Stimulated activated CD8-positive, alpha-beta memory T cell treated with anti-CD3 and anti-CD28 coated beads, Interleukin-2, amount 100 ng/mL, for 1 hour (primary cell): ENCODE measurements at regions not wholly inside any gene's neighbourhood (a gene's known extent, or its start where the extent isn't known, plus 50 kb on each side); places are given as distances from the start of the nearest gene placed in this dataset.

Experiments used
- DNase-seq, 2 donors: peaks; one replicate each; pipeline ENCODE4 v3.0.0-alpha.2; 2020; ENCODE audit warnings: low read depth in 2 of 2

DNA sequence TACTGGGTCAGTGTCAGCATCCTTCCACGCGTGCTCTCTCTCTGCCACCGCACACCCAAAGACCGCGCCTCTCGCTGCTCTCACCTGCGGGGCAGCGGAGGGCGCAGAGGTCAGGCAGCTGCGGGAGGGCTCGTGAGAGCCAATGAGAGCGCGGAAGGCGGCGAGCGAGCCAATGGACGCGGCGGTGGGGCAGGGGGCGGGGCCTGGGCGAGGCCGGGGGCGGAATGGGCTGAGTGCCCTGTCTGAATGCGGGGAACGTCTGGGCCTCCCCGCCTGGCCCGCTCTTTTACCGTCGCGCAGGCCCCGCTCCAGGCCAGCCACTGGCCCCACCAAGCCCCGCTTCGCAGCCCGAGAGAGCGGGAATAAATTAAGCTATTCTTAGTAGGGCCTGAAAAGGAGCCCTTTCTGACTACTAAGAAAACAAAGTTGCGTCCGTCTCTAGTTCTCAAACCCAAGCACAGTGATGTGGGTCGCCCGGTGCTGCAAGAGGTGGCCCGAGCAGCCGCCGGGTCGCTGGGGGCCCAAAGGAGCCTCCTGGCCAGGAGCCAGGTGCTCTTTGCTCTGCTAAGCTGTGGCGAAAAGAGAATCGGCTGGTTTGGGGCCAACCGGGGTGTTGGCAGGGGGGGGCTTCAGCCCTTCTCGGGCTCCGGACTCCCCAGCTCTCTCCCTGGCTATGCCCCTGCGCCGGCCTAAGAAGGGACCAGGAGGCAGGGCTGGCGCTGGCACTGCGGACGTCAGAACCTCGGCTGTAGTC is 81.1 kb upstream of the GLI2 start:
- no peak for DNase-seq

DNA sequence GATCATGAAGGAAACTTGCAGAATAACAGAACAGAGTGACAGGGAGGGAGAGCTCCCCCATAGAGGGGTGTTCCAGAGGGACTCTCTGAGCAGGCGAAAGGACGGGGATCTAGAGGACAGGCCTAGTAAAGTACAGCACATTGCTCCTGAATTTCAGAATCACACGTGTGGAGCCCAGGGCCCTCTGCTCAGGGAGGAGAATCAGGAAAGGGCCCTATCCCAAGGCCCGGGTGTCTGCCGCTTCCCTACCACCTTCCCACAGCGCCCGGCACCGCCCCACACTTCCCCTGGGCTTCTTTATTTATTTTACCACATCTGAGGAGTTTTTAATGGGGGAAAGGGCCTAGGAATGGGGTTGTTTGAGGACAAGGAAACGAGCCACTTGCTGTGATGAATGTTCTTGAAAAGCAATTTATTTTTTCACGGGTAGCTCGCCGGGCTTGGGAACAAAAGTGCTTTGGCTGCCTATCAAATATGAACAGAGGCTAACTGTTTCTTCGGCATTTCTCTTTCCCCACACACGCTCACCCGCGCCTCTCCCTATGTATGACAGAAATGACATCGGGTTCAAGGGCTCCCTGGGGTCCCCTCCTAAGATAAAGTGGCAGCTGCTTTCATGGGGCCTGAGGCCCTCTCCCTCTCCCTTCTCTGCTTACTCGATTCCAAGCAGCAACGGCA is 79.3 kb upstream of the GLI2 start:
- DNase-seq, result no peak

DNA sequence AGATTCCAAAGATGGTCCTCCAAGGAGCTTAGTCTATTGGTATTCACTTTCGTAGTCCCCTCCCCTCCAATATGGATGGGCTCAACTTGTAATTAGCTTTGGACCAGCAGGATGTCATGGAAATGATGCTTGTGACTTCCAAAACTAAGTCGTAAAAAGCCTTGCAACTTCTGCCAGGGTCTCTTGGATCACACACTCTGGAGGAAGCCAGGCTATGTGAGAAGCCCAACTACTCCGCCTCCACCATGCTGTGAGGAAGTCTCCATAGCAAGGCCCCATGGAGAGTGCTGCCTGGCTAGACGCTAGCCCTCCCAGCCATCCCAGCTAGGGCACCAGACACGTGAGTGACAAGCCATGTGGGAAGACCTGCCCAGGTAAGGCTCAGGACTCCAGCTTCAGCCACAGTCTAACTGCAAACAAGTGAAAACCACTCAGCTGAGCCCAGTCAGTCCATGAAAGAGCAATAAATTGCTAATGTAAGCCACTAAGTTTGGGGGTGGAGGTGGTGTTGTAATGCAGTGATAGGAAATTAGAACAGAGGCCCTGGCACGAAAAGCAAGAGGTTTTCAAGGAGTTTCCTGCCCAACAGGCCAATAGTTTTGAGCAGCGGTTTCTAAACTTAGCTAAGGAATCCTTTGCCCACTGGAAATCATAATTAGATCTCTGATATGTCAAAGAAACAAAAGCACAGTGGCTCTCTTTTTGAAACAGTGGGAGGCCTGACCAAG is 77.5 kb upstream of the GLI2 start:
- no peak for DNase-seq

DNA sequence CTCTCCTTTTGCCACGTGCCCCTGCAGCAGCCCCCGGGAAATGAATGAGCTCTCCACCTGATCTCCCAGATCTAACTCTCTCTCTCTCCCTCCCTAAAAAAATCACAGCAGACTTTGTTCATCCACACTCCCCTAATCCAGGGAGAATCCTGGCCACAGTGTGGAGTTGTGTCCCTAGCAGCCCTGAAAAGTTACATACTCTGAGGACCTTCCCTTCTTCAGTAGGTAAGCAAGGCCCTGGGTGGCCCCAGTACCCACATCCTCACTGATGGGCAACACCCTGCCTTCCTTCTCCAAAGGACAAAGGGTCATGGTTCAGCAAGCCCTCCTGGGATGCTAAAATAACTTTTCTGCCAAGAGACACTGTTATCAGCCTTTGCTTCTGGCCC is 76.9 kb upstream of the GLI2 start:
- DNase-seq, result no peak

DNA sequence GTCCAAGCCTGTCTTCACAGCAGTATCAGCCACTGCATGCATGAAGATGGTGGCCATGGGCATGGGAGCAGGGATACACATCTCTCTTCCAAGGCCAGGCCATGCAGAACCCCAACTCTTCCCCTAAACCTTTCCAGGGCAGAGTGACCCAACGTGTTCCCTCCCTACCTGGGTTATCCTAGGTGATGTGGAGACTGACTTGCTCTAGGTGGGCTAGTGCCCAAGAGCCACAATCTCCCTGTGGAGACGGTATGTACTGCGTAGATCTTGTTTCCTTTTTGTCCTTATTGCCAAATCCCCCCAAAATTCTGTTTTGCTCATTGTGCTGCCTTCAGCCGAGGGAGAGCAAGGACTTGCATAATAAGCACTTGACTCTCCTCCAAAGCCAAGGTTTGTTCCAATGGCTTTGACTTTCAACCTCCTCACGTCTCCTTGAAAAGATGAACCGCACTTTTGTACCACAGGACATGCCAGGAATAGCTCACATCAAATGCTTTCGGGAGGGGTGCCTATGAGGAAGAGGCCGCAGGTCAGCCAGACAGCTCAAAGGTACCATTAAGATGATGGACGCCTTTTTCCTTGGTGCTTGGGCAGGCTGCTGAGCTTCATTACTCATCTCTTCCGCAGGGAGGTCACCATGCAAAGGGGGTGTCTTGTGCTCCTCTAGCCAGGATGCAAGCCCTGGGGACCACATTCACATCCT is 76.2 kb upstream of the GLI2 start:
- DNase-seq, result no peak

DNA sequence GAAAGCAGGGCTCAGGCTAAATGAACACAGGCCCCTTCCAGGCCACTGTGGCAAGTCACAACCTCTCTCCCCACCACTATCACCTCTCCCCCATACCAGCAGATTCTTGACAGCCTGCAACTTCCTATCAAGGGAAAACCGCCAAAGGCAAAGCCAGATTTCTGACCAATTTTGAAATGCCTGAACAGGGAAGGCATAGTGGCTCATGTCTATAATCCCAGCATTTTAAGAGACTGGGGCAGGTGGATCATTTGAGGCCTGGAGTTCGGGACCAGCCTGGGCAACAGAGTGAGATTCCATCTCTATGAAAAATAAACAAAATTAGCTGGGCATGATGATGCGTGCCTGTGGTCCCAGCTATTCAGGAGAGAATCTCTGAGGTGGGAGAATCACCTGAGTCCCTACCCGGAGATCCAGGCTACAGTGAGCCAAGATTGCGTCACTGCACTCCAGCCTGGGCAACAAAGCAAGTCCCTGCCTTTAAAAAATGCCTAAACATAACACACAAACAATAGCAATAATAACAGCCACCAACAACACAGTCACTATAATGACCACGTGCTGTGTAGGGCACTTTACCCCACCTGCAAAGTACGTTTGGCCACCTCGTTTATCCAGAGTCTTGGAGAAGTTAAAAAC is 75.5 kb upstream of the GLI2 start:
- DNase-seq, result no peak

DNA sequence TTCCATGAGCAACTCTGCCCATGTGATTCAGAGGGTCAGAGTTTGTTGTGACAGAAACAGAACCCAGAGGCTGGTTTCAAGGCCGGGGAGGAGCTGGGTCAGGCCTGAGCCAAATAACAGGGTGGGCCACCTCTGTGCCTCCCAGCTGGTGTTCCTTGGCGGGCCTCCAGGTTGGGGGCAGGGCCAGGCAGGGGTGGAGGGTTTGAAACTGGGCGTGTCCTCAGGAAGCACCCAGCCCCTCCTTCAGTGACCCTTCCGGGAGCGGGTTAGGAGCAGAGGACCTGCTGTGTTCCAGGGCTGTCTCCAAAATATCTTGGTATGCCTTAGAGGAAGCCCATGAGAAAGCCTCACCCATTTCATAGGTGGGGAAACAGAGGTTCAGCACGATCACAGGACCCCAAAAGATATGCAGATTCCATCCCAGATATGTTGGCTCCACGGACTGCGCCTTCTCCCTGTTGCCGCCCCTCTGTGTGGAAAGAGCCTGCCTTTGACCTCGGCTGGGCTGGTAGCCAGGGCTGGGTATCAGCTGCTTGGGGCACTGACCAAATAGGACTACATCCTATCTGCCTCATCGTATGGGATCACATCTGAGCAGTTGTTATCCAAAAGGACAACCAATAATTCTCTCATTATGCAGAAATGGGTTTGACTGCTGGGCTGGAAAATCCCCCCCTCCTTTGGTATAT is 74.8 kb upstream of the GLI2 start:
- no peak for DNase-seq

DNA sequence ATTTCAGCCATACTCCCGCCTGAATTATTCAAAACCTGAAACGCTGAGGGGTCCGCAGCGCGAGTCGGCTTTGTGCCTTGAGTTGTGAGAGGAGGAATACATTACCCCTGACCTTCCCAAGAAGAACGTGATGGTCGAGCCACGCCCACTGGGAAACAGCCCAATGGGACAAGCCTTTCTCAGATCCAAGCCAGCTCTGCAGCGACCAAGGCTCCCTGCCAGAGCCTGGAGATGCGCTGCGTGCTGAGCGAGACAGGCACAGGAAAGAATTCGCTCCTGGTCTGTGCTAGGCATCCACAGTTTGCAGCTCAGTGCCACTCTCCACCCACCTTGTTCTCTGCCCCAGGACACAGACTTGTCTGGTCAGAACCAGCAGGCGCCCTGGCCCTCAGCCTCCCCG is 74.1 kb upstream of the GLI2 start:
- no peak for DNase-seq

DNA sequence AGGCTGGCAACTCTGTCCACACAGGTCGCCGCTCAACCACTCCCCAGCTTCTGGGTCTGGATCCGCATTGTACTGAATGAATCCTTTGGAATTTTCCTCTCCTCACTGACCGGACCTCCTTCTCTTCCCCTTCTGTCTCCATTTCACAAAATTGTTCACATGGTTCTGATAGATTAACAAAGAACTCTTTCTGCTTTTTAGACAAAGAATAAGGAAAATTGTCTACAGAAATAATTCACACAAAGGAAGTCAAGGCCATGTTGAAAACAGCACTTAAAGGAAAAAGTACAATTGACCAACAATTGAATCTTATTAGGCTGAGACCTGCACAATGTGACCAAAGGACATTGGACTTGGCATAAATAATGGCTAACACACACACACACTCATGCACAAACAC is 73.6 kb upstream of the GLI2 start:
- no peak for DNase-seq

DNA sequence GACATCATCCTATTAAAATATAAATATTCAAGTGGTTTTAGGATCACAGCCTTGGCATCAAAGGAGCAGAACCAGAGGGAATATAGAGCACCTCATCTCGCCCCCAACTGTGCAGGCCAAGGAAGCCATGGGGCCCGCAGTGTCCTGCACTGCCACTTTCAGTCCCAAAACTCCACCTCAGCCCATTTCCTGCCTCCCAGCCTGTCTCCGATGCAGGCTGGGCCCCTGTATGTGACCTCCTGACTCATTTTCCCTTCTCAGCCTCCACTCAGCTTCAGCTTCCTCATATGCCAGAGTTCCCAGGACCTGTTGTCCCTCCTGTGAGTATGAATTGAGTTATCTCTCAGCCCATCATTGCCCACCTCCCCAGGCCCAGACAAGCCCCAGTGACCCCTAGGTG is 72.9 kb upstream of the GLI2 start:
- no peak for DNase-seq

DNA sequence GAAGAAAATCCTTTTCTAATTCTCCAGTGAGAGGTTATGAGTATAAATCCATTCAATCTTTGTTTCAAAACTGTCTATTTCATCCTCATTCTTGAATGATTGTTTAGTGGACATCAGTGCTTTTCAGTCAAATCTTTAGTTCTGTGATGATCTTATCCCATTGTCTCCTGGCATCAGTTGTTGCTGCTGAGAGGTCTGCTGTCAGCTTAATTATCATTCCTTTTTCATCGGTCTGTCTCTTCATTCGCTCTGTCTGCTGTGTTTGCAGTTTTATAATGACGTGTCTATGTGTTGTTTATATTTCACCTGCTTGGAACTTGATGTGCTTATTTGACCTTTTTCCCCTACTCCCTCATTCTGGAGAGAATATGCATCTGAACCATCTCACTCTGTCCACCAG is 69.2 kb upstream of the GLI2 start:
- DNase-seq, result no peak

DNA sequence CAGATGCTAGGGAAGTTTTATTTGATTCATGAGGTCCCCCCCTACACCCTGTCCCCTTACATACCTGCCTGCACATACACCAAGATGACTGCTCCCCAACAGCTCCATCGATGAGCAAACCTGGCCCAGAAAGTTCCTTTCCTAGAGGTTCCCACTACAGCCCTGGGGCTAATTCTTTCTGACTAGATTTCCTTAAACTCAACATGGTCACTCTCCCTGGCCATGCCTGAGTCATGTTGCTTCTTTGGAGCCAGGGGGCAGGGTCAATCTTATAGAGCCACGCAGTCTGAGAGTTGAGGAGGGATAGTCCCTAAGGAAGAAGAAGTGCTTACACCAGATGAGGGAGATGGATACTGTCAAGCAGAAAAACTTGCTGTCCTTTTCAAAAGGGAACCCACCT is 67.7 kb upstream of the GLI2 start:
- no peak for DNase-seq

DNA sequence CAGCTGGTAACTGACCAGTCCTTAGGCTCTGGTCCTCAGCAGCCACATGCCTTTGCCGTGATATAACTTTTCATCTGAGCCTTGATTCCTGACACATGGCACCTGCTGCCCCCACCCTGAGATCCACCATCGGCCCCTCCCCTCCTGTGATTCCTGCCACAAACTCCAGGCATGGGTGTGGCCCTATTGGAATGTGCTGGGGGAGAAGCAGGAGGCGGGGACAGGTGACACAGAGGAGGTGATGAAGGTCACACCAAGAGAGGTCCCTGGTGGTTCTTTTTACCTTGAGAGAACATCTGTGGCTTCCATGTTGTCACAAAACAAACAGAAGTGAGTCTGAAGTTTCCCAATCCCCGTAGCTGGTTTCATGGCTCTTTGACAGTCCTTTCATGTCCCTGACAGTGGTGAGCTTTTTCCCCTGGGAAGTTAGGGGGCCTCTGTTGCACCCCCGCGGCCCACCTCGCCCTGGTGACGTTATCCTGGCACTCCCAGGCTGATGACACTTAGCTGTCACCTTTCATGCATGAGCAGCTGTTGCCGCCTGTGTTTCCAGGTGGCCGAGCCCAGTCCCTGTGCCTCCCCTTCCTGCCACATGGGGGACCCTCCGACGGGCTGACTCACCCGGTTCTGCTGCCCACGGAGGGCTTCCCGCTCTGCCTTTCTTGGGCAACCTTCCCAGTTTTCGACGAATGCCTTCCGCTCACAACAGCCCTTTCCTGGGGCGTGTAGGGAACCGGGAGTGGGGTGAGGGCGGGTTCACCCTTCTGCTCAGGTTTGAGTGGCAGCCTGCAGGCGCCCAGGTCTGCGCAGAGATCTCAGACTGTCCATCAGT is 66.3 kb upstream of the GLI2 start:
- no peak for DNase-seq

DNA sequence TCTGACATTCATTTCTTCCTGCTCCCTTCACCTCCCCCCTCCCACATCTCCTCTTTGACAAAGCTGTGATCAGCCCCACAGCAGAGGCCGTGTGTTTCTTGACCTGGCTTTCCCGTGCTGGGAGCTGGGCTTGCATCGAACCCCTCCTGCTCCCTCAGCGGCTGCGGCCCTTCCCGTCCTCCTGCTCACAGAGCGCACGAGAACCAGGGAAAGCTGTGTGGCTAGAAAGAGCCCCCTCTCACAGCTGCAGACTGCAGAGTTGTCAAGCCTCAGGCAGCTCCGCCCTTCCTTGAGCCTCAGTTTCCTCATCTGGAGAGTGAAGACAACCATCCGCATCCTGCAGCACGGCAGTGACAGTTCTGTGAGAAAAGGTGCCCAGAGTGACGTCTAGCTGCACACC is 65.7 kb upstream of the GLI2 start:
- no peak for DNase-seq

DNA sequence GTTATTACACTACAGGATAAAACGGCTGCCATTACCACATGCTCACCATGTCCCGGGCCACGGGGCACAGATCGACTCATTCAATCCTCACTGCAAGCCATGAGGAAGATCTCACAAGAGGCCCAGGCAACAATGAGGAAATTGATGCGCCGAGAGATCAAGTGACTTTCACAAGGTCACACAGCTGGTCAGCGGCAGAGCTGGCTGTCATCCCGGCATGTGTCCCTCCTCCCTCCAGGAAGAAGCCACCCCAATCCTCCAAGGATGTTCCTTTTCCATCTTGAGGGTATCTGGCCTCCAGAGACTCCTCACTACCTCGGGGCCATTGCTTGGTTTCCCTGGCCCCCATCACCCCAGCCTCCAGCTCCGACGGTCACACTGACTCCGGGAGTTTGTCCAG is 65.3 kb upstream of the GLI2 start:
- DNase-seq, result no peak

DNA sequence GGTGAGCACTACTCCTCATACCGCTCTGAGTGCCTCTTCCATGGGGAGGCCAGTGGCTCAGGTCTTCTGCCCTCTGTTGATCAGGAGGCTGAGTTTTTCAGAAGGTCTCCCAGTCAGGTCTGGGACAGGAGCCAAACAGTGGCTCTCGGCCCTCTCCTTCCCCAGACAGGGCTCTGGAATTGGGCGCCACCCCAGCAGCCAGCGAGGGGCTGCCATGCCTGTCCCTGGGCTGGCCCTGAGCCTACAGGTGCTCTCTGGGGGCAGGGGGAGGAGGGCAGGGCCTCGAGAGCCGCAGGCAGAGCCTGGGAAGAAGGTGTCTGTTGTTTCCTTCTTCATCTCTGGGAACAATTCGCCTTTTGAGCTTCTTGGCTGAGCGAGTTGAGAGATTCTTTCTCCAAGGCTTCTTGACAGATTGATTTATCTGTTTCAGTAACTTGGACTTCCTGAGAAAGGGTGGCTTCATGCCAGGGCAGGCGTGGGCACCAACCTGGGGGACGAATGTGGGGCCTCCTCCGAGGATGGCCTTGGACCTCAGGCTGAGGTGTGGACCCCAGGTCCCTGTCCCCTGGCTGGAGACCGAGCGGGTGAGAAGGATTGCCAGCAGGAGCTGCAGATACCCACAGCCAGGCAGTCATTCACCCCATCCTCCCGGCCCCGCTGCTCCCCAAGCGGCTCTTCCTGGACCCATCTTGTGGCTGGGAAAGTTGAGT is 64.7 kb upstream of the GLI2 start:
- DNase-seq, result no peak

DNA sequence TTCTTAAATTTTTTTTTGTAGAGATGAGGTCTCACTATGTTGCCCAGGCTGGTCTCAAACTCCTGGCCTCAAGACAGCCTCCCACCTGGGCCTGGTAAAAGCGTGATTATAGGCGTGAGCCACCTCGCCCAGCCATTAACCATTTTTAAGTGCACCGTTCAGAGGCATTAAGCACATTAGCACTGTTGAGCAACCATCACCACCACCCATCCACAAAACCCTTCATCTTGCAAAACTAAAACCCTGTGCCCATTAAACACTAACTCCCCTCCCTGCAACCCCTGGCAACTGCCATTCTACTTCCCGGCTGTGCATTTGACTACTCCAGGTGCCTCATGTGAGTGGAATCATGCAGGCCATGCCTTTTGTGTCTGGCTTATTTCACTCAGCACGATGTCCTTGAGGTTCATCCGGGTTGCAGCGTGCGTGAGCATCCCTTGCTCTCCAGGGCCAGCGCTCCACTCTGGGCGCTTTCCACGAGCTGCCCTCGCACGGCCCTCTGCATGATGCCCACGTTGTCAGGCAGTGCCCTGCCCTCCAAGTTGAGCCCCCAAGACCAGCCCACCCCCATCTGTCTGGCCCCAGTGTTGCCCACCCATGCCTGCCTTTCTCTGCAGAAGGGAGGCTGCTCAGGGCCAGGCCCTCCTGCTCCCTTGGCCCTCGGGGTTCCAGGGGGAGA is 63.0 kb upstream of the GLI2 start:
- DNase-seq, result no peak

DNA sequence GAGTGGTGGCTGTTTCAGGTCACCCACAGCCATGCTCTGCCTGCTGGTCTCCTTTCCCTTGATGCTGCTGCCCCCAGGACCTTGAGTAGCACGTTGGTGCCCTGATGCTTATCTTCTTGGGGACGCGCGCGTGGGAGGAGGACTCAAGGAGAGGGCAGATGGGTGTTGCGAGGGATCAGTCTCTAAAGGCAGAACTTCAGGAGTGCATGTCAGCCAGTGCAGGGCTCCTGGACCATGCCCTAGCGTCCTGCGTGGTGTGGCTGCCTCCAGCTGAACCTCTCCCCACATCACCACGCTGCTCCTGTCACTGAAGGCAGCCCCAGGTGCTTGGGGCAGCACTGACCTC is 62.5 kb upstream of the GLI2 start:
- DNase-seq, result no peak

DNA sequence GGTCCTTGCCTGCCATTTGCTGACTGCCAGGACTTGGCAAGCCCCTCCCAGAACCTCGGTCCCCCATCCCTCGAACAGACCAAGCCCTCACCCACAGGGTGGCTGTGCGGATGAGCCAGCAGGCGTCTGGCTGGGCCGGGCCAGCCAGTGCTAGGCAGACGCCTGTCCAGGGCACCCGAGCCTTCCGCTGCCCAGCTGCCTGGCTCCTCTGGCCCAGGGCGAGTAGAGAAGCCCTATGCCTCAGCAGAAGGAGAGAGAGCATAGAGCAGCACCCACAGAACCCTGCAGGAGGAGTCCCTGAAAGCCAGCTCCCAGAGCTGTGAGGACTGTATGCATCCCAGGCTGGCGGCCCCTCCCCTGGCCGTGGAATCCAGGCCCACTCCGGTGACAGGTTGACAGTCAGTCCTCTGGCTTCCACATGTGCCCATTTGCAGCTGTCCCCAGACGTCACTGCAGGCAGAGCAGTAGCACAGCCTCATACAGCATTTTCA is 62.1 kb upstream of the GLI2 start:
- no peak for DNase-seq
